ENCODE measurements at regions not wholly inside any gene's neighbourhood (a gene's known extent, or its start where the extent isn't known, plus 50 kb on each side); places are given as distances from the start of the nearest gene placed in this dataset.
A peak's percentile ranks its signal among the peaks of the same experiment; 100 is the strongest.

GRCh38 chr11:45385423-45385822 is 99.3 kb upstream of the SYT13 start:
- peaks cover 14% of the 10 kb centered on the region for H3K4me1 ChIP-seq (ENCODE audit: low read depth)
- H3K4me3 ChIP-seq, result no peak overlapping the region
- no peaks in the 10 kb centered on the region for H3K36me3 ChIP-seq
- H3K27ac ChIP-seq, result no peak overlapping the region
- H3K27me3 ChIP-seq, result peaks cover 2% of the 10 kb centered on the region
- no peak for DNase-seq (ENCODE audit: low read depth in 1 of 2, low spot score in 1 of 2)
- H3K9me3 ChIP-seq (ENCODE audit: low read depth), result no peaks in the 10 kb centered on the region
- no peak for TF ChIP-seq CTCF (IDR thresholded peaks at IDR 0.05; ENCODE audit: low read depth, low read length)

GRCh38 chr11:45384711-45385241 is 98.6 kb upstream of the SYT13 start:
- no peaks in the 10 kb centered on the region for H3K9me3 ChIP-seq (ENCODE audit: low read depth)
- no peaks in the 10 kb centered on the region for H3K36me3 ChIP-seq
- H3K4me1 ChIP-seq (ENCODE audit: low read depth), result peaks cover 14% of the 10 kb centered on the region
- peak in 1 of 2 donors; percentile 60 for DNase-seq (ENCODE audit: low read depth in 1 of 2, low spot score in 1 of 2)
- peaks cover 2% of the 10 kb centered on the region for H3K27me3 ChIP-seq
- TF ChIP-seq CTCF (IDR thresholded peaks at IDR 0.05; ENCODE audit: low read depth, low read length), result no peak
- no peak overlapping the region for H3K27ac ChIP-seq
- no peak overlapping the region for H3K4me3 ChIP-seq

- no peak for TF ChIP-seq CTCF (IDR thresholded peaks at IDR 0.05; ENCODE audit: low read depth, low read length)
- H3K4me1 ChIP-seq (ENCODE audit: low read depth), result peaks cover 14% of the 10 kb centered on the region
These were observed 97.9 kb upstream of the SYT13 start for GRCh38 chr11:45384016-45384415.

GRCh38 chr11:45383224-45383623 is 97.1 kb upstream of the SYT13 start:
- Histone ChIP-seq H3K4me3 (no peak overlapping the region), H3K27ac (no peak overlapping the region), H3K27me3 (no peaks in the 10 kb centered on the region), H3K9me3 (ENCODE audit: low read depth) (no peaks in the 10 kb centered on the region), H3K36me3 (no peaks in the 10 kb centered on the region), H3K4me1 (ENCODE audit: low read depth) (peaks cover 14% of the 10 kb centered on the region)
- no peak for TF ChIP-seq CTCF (IDR thresholded peaks at IDR 0.05; ENCODE audit: low read depth, low read length)
- peak in 1 of 2 donors; percentile 85 for DNase-seq (ENCODE audit: low read depth in 1 of 2, low spot score in 1 of 2)

More at GRCh38 chr11:45384016-45384415, 97.9 kb upstream of the SYT13 start:
- Histone ChIP-seq H3K36me3 (no peaks in the 10 kb centered on the region), H3K27ac (no peak overlapping the region), H3K9me3 (ENCODE audit: low read depth) (no peaks in the 10 kb centered on the region), H3K4me3 (no peak overlapping the region), H3K27me3 (peaks cover 2% of the 10 kb centered on the region)
- DNase-seq (ENCODE audit: low read depth in 1 of 2, low spot score in 1 of 2), result no peak

- peaks cover 14% of the 10 kb centered on the region for H3K4me1 ChIP-seq (ENCODE audit: low read depth)
- no peak overlapping the region for H3K4me3 ChIP-seq
- no peaks in the 10 kb centered on the region for H3K36me3 ChIP-seq
- H3K27me3 ChIP-seq, result no peaks in the 10 kb centered on the region
- TF ChIP-seq CTCF (IDR thresholded peaks at IDR 0.05; ENCODE audit: low read depth, low read length), result no peak
- H3K9me3 ChIP-seq (ENCODE audit: low read depth), result no peaks in the 10 kb centered on the region
- DNase-seq (ENCODE audit: low read depth in 1 of 2, low spot score in 1 of 2), result no peak
- no peak overlapping the region for H3K27ac ChIP-seq
These were observed 96.2 kb upstream of the SYT13 start for GRCh38 chr11:45382133-45382878.
